Neural progenitor cell (in vitro differentiated cells): ENCODE measurements at regions not wholly inside any gene's neighbourhood (a gene's known extent, or its start where the extent isn't known, plus 50 kb on each side); places are given as distances from the start of the nearest gene placed in this dataset.

Experiments used
- CTCF ChIP-seq: fragments of 200-600 bp; sonication (generic); IDR thresholded peaks from 2 replicates; pipeline ENCODE4 v1.5.1; 2017; ENCODE audit warnings: antibody characterized with exemption, mild to moderate bottlenecking
- EZH2phosphoT487 ChIP-seq: fragments of 200-600 bp; sonication (generic); IDR thresholded peaks from 2 replicates; pipeline ENCODE4 v1.6.1; 2017; ENCODE audit warnings: antibody characterized with exemption

GRCh38 chr1:72678683-72679082 lies 396.3 kb upstream of the NEGR1 start:
- TF ChIP-seq CTCF: no peak
- TF ChIP-seq EZH2phosphoT487: no peak
